SK-N-DZ (cell line): ENCODE measurements at regions not wholly inside any gene's neighbourhood (a gene's known extent, or its start where the extent isn't known, plus 50 kb on each side); places are given as distances from the start of the nearest gene placed in this dataset.

Experiments
- DNase-seq: peaks from one replicate; pipeline ENCODE4 v3.0.0-alpha.2; 2015; ENCODE audit warnings: low spot score

- no peak for DNase-seq
Measured at GRCh38 chr20:57024849-57025248, 241.6 kb downstream of the BMP7 start.

- DNase-seq: no peak
Measured at GRCh38 chr20:57025261-57025660, 241.2 kb downstream of the BMP7 start.

- DNase-seq: no peak
Measured at GRCh38 chr20:57025666-57026224, 240.7 kb downstream of the BMP7 start.

- no peak for DNase-seq
Measured at GRCh38 chr20:57027777-57028176, 238.7 kb downstream of the BMP7 start.

- no peak for DNase-seq
Measured at GRCh38 chr20:57030611-57031600, 235.5 kb downstream of the BMP7 start.

GRCh38 chr20:57031867-57032355 is 234.5 kb downstream of the BMP7 start:
- DNase-seq: no peak

GRCh38 chr20:57032847-57033246 is 233.6 kb downstream of the BMP7 start:
- DNase-seq: no peak

- DNase-seq: no peak
Measured at GRCh38 chr20:57034001-57034400, 232.4 kb downstream of the BMP7 start.

GRCh38 chr20:57037689-57038088 is 228.8 kb downstream of the BMP7 start:
- no peak for DNase-seq

GRCh38 chr20:57038608-57039440 is 227.6 kb downstream of the BMP7 start:
- no peak for DNase-seq

- no peak for DNase-seq
Measured at GRCh38 chr20:57040466-57040865, 226.0 kb downstream of the BMP7 start.

GRCh38 chr20:57040924-57041323 is 225.5 kb downstream of the BMP7 start:
- DNase-seq: no peak

GRCh38 chr20:57043091-57043490 is 223.3 kb downstream of the BMP7 start:
- DNase-seq: no peak

GRCh38 chr20:57043669-57044268 is 222.7 kb downstream of the BMP7 start:
- DNase-seq: no peak

- no peak for DNase-seq
Measured at GRCh38 chr20:57047281-57048026, 219.0 kb downstream of the BMP7 start.

- DNase-seq: no peak
Measured at GRCh38 chr20:57048027-57048869, 218.2 kb downstream of the BMP7 start.

- no peak for DNase-seq
Measured at GRCh38 chr20:57049296-57049695, 217.1 kb downstream of the BMP7 start.

GRCh38 chr20:57051096-57051495 is 215.3 kb downstream of the BMP7 start:
- no peak for DNase-seq

- DNase-seq: no peak
Measured at GRCh38 chr20:57053067-57053466, 213.4 kb downstream of the BMP7 start.
